ENCODE measurements at regions not wholly inside any gene's neighbourhood (a gene's known extent, or its start where the extent isn't known, plus 50 kb on each side); places are given as distances from the start of the nearest gene placed in this dataset.

DNA sequence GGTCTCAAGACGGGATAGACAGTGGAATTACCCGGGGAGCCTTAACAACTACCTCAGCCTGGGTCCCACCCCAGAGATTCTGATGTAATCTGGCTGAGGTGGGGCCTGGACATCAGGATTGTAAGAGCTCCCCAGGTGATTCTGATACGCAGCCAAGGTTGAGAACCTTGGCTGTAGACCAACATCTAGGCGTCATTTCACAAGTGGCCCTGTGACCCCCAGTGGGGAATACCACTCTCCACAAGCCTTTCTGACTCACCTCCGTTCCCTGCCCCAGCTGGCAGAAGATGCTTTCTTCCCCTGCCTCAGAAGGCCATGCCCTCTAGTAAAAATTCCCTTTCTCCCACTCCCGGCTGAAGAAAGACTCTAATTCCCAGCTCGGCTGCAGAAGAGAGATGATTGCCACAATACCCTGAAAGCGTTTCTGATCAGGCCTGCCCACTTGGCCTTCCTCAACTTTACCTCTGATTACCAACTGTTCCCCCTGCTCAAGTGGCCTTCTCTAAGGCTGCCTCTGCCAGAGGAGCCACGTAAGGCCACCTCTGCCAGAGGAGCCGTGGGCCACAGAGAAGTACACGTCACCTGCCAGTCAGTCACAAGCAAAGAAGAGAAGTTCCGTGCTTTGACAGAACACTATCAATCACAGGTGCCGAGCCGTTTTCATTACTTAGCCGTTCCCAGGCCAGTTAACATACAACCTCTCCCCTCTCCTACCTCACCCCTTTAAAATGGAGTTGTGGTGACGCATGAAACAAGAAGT is 116.8 kb upstream of the PKDCC start:
- WGBS (ENCODE audit: insufficient coverage) = 97% methylated on average over 11 of the region's 16 CpGs
- H3K4me1 ChIP-seq (ENCODE audit: control insufficient read depth in 1 of 2, insufficient read depth in 2 of 2, low read length in 2 of 2) = no peaks in the 10 kb centered on the region
- H3K36me3 ChIP-seq (replicated peaks in 1 of 2; ENCODE audit: control insufficient read depth in 1 of 2, insufficient read depth in 2 of 2, low read length in 2 of 2) = no peaks in the 10 kb centered on the region
- H3K79me2 ChIP-seq (ENCODE audit: insufficient read depth, low read length) = no peaks in the 10 kb centered on the region
- Mint-ChIP-seq H3K36me3 (no peaks in the 10 kb centered on the region), H3K4me1 (peaks cover 3% of the 10 kb centered on the region), H3K9me3 (peaks cover 0 to 8% (median 4%) of the 10 kb centered on the region in 7 donors), H3K27ac (no peak overlapping the region), H3K4me3 (no peak overlapping the region), H3K27me3 (ENCODE audit: low read depth in 3 of 3) (peaks cover 2 to 8% (median 3%) of the 10 kb centered on the region in 3 donors)
- intact Hi-C loops (cut with micrococcal nuclease) = no loop called here
- H3K27me3 ChIP-seq (ENCODE audit: control insufficient read depth in 2 of 2, insufficient read depth in 2 of 2, low read length in 2 of 2) = no peaks in the 10 kb centered on the region
- H4K20me1 ChIP-seq (ENCODE audit: insufficient read depth, low read length) = no peaks in the 10 kb centered on the region
- H2AFZ ChIP-seq (ENCODE audit: insufficient read depth, low read depth, low read length, poor library complexity, severe bottlenecking) = no peak overlapping the region
- peaks cover 0 to 6% of the 10 kb centered on the region in 2 donors for H3K9me3 ChIP-seq (replicated peaks in 1 of 2; ENCODE audit: control insufficient read depth in 1 of 2, insufficient read depth in 1 of 2, low read length in 2 of 2)
- TF ChIP-seq, protein P1, sequence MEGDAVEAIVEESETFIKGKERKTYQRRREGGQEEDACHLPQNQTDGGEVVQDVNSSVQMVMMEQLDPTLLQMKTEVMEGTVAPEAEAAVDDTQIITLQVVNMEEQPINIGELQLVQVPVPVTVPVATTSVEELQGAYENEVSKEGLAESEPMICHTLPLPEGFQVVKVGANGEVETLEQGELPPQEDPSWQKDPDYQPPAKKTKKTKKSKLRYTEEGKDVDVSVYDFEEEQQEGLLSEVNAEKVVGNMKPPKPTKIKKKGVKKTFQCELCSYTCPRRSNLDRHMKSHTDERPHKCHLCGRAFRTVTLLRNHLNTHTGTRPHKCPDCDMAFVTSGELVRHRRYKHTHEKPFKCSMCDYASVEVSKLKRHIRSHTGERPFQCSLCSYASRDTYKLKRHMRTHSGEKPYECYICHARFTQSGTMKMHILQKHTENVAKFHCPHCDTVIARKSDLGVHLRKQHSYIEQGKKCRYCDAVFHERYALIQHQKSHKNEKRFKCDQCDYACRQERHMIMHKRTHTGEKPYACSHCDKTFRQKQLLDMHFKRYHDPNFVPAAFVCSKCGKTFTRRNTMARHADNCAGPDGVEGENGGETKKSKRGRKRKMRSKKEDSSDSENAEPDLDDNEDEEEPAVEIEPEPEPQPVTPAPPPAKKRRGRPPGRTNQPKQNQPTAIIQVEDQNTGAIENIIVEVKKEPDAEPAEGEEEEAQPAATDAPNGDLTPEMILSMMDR (IDR thresholded peaks at IDR 0.05) = no peak
- no peak overlapping the region for H3K4me2 ChIP-seq (replicated peaks; ENCODE audit: extremely low read depth, low read length, poor library complexity, severe bottlenecking)
- DNase-seq = no peak
- no peak overlapping the region for H3K9ac ChIP-seq (ENCODE audit: insufficient read depth, low read length, poor library complexity, severe bottlenecking)
- no peak overlapping the region for H3K27ac ChIP-seq (ENCODE audit: low read depth in 1 of 2, low read length in 2 of 2)
- H3K4me3 ChIP-seq (replicated peaks in 1 of 3; ENCODE audit: low read depth in 2 of 3, low read length in 3 of 3) = no peak overlapping the region

DNA sequence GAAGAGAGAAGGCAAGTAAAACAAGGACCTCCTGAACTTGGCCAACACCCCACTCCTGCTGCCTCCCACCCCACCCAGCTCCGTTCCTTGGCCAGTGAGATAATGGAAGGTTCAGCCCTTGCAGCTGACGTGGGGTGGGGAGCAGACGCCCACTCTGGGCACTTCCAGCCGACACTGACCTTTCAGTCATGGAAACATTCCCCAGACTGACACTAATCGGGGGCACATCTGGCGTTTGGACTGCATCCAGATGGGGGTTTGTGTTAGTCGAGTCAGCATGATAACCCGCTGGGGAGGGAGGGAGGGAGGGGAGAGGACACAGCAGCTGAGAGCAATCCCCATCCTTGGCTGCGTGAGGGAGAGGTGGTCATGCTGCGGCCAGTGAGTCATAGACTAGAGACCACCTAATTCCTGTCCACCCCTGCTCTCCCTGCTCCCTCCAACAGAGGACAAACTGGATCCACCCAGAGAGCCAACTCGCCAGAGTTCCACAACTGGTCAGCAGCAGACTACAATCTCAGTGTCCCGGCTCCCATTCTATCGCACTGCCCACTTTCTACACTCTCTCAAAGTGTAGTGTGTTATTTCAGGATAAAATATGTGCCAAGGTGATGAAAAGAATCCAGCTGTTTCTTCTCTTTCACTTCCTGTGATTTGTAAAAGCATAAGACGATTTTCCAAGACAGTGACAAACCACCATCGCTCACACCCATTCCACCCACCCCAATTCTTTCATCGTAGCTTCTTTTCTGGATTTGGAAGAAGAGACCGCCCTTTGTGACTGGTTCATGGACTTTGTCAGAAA is 115.4 kb upstream of the PKDCC start:
- Histone ChIP-seq H3K4me2 (replicated peaks; ENCODE audit: extremely low read depth, low read length, poor library complexity, severe bottlenecking) (no peak overlapping the region), H3K36me3 (replicated peaks in 1 of 2; ENCODE audit: control insufficient read depth in 1 of 2, insufficient read depth in 2 of 2, low read length in 2 of 2) (no peaks in the 10 kb centered on the region), H3K9me3 (replicated peaks in 1 of 2; ENCODE audit: control insufficient read depth in 1 of 2, insufficient read depth in 1 of 2, low read length in 2 of 2) (no peaks in the 10 kb centered on the region), H3K4me3 (replicated peaks in 1 of 3; ENCODE audit: low read depth in 2 of 3, low read length in 3 of 3) (no peak overlapping the region), H3K79me2 (ENCODE audit: insufficient read depth, low read length) (no peaks in the 10 kb centered on the region), H3K9ac (ENCODE audit: insufficient read depth, low read length, poor library complexity, severe bottlenecking) (no peak overlapping the region), H3K27ac (ENCODE audit: low read depth in 1 of 2, low read length in 2 of 2) (no peak overlapping the region), H4K20me1 (ENCODE audit: insufficient read depth, low read length) (no peaks in the 10 kb centered on the region), H2AFZ (ENCODE audit: insufficient read depth, low read depth, low read length, poor library complexity, severe bottlenecking) (no peak overlapping the region), H3K27me3 (ENCODE audit: control insufficient read depth in 2 of 2, insufficient read depth in 2 of 2, low read length in 2 of 2) (no peaks in the 10 kb centered on the region), H3K4me1 (ENCODE audit: control insufficient read depth in 1 of 2, insufficient read depth in 2 of 2, low read length in 2 of 2) (no peaks in the 10 kb centered on the region)
- peaks cover 3% of the 10 kb centered on the region for H3K4me1 Mint-ChIP-seq
- DNase-seq = no peak
- no peaks in the 10 kb centered on the region for H3K36me3 Mint-ChIP-seq
- TF ChIP-seq, protein P1 (IDR thresholded peaks at IDR 0.05) = no peak
- no peak overlapping the region for H3K27ac Mint-ChIP-seq
- no peak overlapping the region for H3K4me3 Mint-ChIP-seq
- intact Hi-C loops (cut with micrococcal nuclease) = no loop called here
- H3K27me3 Mint-ChIP-seq (ENCODE audit: low read depth in 3 of 3) = peaks cover 2 to 8% (median 2%) of the 10 kb centered on the region in 3 donors
- peaks cover 0 to 2% (median 0%) of the 10 kb centered on the region in 7 donors for H3K9me3 Mint-ChIP-seq
- 78% methylated on average over 7 of the region's 17 CpGs for WGBS (ENCODE audit: insufficient coverage)
